H9 (cell line): ENCODE measurements at regions not wholly inside any gene's neighbourhood (a gene's known extent, or its start where the extent isn't known, plus 50 kb on each side); places are given as distances from the start of the nearest gene placed in this dataset.

ENCODE experiments used
- DNase-seq: peaks from one replicate; pipeline ENCODE4 v3.0.0-alpha.2; 2017
- H2AFZ ChIP-seq: one replicate; pipeline ENCODE4 v1.6.1; 2013; ENCODE audit warnings: mild to moderate bottlenecking, low read length, control low read depth, moderate library complexity
- H2AK5ac ChIP-seq: 2 replicates; pipeline ENCODE4 v1.6.1; 2013; ENCODE audit warnings: low read length, control low read depth, mixed read lengths; ENCODE audit not compliant: insufficient read length
- H2BK120ac ChIP-seq: one replicate; pipeline ENCODE4 v1.6.1; 2013; ENCODE audit warnings: low read depth, mild to moderate bottlenecking, low read length, control low read depth, inconsistent platforms; ENCODE audit not compliant: poor library complexity, severe bottlenecking
- H2BK12ac ChIP-seq: 2 replicates; pipeline ENCODE4 v1.6.1; 2013; ENCODE audit warnings: low read length, control low read depth, mixed read lengths, low read depth; ENCODE audit not compliant: insufficient read length
- H2BK15ac ChIP-seq: 2 replicates; pipeline ENCODE4 v1.6.1; 2013; ENCODE audit warnings: low read depth, low read length, control low read depth
- H2BK20ac ChIP-seq: one replicate; pipeline ENCODE4 v1.6.1; 2013; ENCODE audit warnings: low read depth, mild to moderate bottlenecking, low read length, control low read depth, inconsistent platforms; ENCODE audit not compliant: poor library complexity, severe bottlenecking
- H2BK5ac ChIP-seq: 2 replicates; pipeline ENCODE4 v1.6.1; 2013; ENCODE audit warnings: low read length, control low read depth, mixed read lengths; ENCODE audit not compliant: insufficient read length
- H3K14ac ChIP-seq: 2 replicates; pipeline ENCODE4 v1.6.1; 2013; ENCODE audit warnings: low read length, control low read depth; ENCODE audit not compliant: insufficient read depth
- H3K18ac ChIP-seq: 2 replicates; pipeline ENCODE4 v1.6.1; 2013; ENCODE audit warnings: low read depth, mild to moderate bottlenecking, mixed read lengths, low read length, control low read depth; ENCODE audit not compliant: insufficient read length
- H3K23ac ChIP-seq: 2 replicates; pipeline ENCODE4 v1.6.1; 2013; ENCODE audit warnings: low read length, control low read depth, mixed read lengths, low read depth; ENCODE audit not compliant: insufficient read length
- H3K23me2 ChIP-seq: 2 replicates; pipeline ENCODE4 v1.6.1; 2013; ENCODE audit warnings: low read depth, mild to moderate bottlenecking, mixed read lengths, low read length, control low read depth; ENCODE audit not compliant: insufficient read length, poor library complexity, severe bottlenecking
- H3K27ac ChIP-seq: 2 replicates; pipeline ENCODE4 v1.5.1; 2013; ENCODE audit warnings: low read length, control low read depth, mixed read lengths, low read depth; ENCODE audit not compliant: insufficient read length
- H3K27me3 ChIP-seq: 2 replicates; pipeline ENCODE4 v1.6.1; 2013; ENCODE audit warnings: low read length, control low read depth, inconsistent platforms; ENCODE audit not compliant: insufficient read depth
- H3K4ac ChIP-seq: 2 replicates; pipeline ENCODE4 v1.6.1; 2013; ENCODE audit warnings: low read depth, mild to moderate bottlenecking, control low read depth, inconsistent platforms, low read length, moderate library complexity
- H3K4me1 ChIP-seq: 2 replicates; pipeline ENCODE4 v1.6.1; 2013; ENCODE audit warnings: low read length, control low read depth, inconsistent platforms; ENCODE audit not compliant: insufficient read depth
- H3K4me2 ChIP-seq: 2 replicates; pipeline ENCODE4 v1.6.1; 2013; ENCODE audit warnings: low read length, control low read depth, mixed read lengths; ENCODE audit not compliant: insufficient read length, insufficient read depth
- H3K56ac ChIP-seq: 2 replicates; pipeline ENCODE4 v1.6.1; 2013; ENCODE audit warnings: low read depth, mild to moderate bottlenecking, mixed read lengths, low read length, control low read depth; ENCODE audit not compliant: insufficient read length
- H3K79me1 ChIP-seq: 2 replicates; pipeline ENCODE4 v1.6.1; 2013; ENCODE audit warnings: low read depth, mild to moderate bottlenecking, moderate library complexity, low read length, control low read depth, inconsistent platforms; ENCODE audit not compliant: insufficient read depth, poor library complexity, severe bottlenecking
- H3K79me2 ChIP-seq: 2 replicates; pipeline ENCODE4 v1.6.1; 2013; ENCODE audit warnings: low read length, control low read depth, inconsistent platforms; ENCODE audit not compliant: insufficient read depth
- H3K9ac ChIP-seq: 2 replicates; pipeline ENCODE4 v1.6.1; 2013; ENCODE audit warnings: low read length, control low read depth, mixed read lengths; ENCODE audit not compliant: insufficient read length; ENCODE audit errors: extremely low read depth
- H3K9me3 ChIP-seq: one replicate; pipeline ENCODE4 v1.6.1; 2013; ENCODE audit warnings: low read depth, low read length, inconsistent platforms; ENCODE audit not compliant: control insufficient read depth
- H3T11ph ChIP-seq: one replicate; pipeline ENCODE4 v1.6.1; 2013; ENCODE audit warnings: mild to moderate bottlenecking, low read length, control low read depth, inconsistent platforms
- H4K20me1 ChIP-seq: one replicate; pipeline ENCODE4 v1.6.1; 2013; ENCODE audit not compliant: control insufficient read depth, insufficient read length, insufficient read depth
- H4K5ac ChIP-seq: 2 replicates; pipeline ENCODE4 v1.6.1; 2013; ENCODE audit warnings: low read depth, mild to moderate bottlenecking, mixed read lengths, low read length, control low read depth; ENCODE audit not compliant: insufficient read length
- H4K8ac ChIP-seq: replicated peaks from 2 replicates; pipeline ENCODE4 v1.6.1; 2013; ENCODE audit warnings: low read length, control low read depth, mixed read lengths, low read depth; ENCODE audit not compliant: insufficient read length
- H4K91ac ChIP-seq: 2 replicates; pipeline ENCODE4 v1.6.1; 2013; ENCODE audit warnings: low read depth, mild to moderate bottlenecking, moderate library complexity, mixed read lengths, low read length, control low read depth; ENCODE audit not compliant: insufficient read length
- H3K27ac Mint-ChIP-seq, 3 experiments: 2 replicates in 2 of 3; 3 replicates in 1 of 3; pipeline ENCODE4 v1.8.0; 2020 to 2021; ENCODE audit warnings: mixed read lengths in 3 of 3, mild to moderate bottlenecking in 1 of 3, moderate library complexity in 1 of 3
- H3K27me3 Mint-ChIP-seq: 2 replicates; pipeline ENCODE4 v1.8.0; 2021; ENCODE audit warnings: low read depth, mild to moderate bottlenecking, moderate library complexity, mixed read lengths
- H3K36me3 Mint-ChIP-seq, 3 experiments: 2 replicates in 2 of 3; 3 replicates in 1 of 3; pipeline ENCODE4 v1.8.0; 2020 to 2021; ENCODE audit warnings: low read depth in 3 of 3, mixed read lengths in 3 of 3; ENCODE audit not compliant: insufficient read depth in 1 of 3
- H3K4me1 Mint-ChIP-seq, 2 experiments: 2 replicates each; pipeline ENCODE4 v1.8.0; 2020; ENCODE audit warnings: mixed read lengths in 2 of 2
- H3K4me3 Mint-ChIP-seq, 2 experiments: 2 replicates in 1 of 2; 3 replicates in 1 of 2; pipeline ENCODE4 v1.8.0; 2020 to 2021; ENCODE audit warnings: mild to moderate bottlenecking in 2 of 2, mixed read lengths in 2 of 2, moderate library complexity in 1 of 2
- H3K9me3 Mint-ChIP-seq, 2 experiments: 2 replicates in 1 of 2; 3 replicates in 1 of 2; pipeline ENCODE4 v1.8.0; 2020; ENCODE audit warnings: mild to moderate bottlenecking in 2 of 2, mixed read lengths in 2 of 2, moderate library complexity in 1 of 2
- CTCF ChIP-seq: fragments of 200-600 bp; sonication (generic); conservative IDR thresholded peaks from 3 replicates; pipeline ENCODE4 v1.8.0; 2021; ENCODE audit warnings: antibody characterized with exemption, mild to moderate bottlenecking
- WGBS: extraction: QIAGEN DNeasy Blood & Tissue Kit; methylation state at CpG from one replicate; pipeline ENCODE4 v1.1.7; 2013; ENCODE audit warnings: missing lambda C conversion rate, low lambda C conversion rate, mixed read lengths; ENCODE audit not compliant: insufficient read length; ENCODE audit errors: extremely low coverage; 5-methylcytosine and 5-hydroxymethylcytosine counted together

GRCh38 chr5:169416583-169417196 is 115.8 kb upstream of the SLIT3 start:
- Histone ChIP-seq H2BK120ac (no peak overlapping the region), H4K8ac (no peak overlapping the region), H3K23me2 (no peaks in the 10 kb centered on the region), H3K27me3 (no peaks in the 10 kb centered on the region), H2BK12ac (no peak overlapping the region), H3T11ph (no peak overlapping the region), H2AK5ac (no peak overlapping the region), H3K4me1 (no peaks in the 10 kb centered on the region), H2BK20ac (no peak overlapping the region), H2BK15ac (no peak overlapping the region), H3K4me2 (no peak overlapping the region), H2AFZ (no peak overlapping the region), H4K20me1 (no peaks in the 10 kb centered on the region), H3K9ac (no peak overlapping the region), H2BK5ac (no peak overlapping the region), H3K79me2 (no peaks in the 10 kb centered on the region), H3K79me1 (no peaks in the 10 kb centered on the region), H3K23ac (no peak overlapping the region), H3K9me3 (no peaks in the 10 kb centered on the region), H3K27ac (no peak overlapping the region), H3K56ac (no peak overlapping the region), H3K14ac (no peak overlapping the region), H4K5ac (no peak overlapping the region), H3K4ac (no peak overlapping the region), H4K91ac (no peak overlapping the region), H3K18ac (no peak overlapping the region)
- Mint-ChIP-seq H3K4me1 (peaks cover 11 to 12% of the 10 kb centered on the region in 2 experiments), H3K27ac (no peak overlapping the region; a peak in 1 of 7 replicates), H3K27me3 (no peaks in the 10 kb centered on the region; the same call in 1 of the 2 replicates), H3K4me3 (no peak overlapping the region), H3K9me3 (peaks cover 0 to 4% of the 10 kb centered on the region in 2 experiments; a peak in 2 of 5 replicates), H3K36me3 (no peaks in the 10 kb centered on the region)
- WGBS = no CpG with 5 or more reads among the region's 15 CpGs
- no peak for TF ChIP-seq CTCF
- no peak for DNase-seq
